ENCODE measurements at regions not wholly inside any gene's neighbourhood (a gene's known extent, or its start where the extent isn't known, plus 50 kb on each side); places are given as distances from the start of the nearest gene placed in this dataset.

GRCh38 chr2:220842901-220843665 is 729.0 kb downstream of the EPHA4 start:
- no peak for DNase-seq (ENCODE audit: low spot score)

- DNase-seq (ENCODE audit: low spot score): no peak
These were observed 726.3 kb downstream of the EPHA4 start for GRCh38 chr2:220845766-220846273.

GRCh38 chr2:220847006-220847405 is 725.1 kb downstream of the EPHA4 start:
- no peak for DNase-seq (ENCODE audit: low spot score)

- DNase-seq (ENCODE audit: low spot score): no peak
These were observed 724.5 kb downstream of the EPHA4 start for GRCh38 chr2:220847589-220847988.

- no peak for DNase-seq (ENCODE audit: low spot score)
These were observed 722.7 kb downstream of the EPHA4 start for GRCh38 chr2:220849433-220849832.

- no peak for DNase-seq (ENCODE audit: low spot score)
These were observed 722.0 kb downstream of the EPHA4 start for GRCh38 chr2:220850116-220850515.

GRCh38 chr2:220855296-220855695 is 716.8 kb downstream of the EPHA4 start:
- no peak for DNase-seq (ENCODE audit: low spot score)

DNA sequence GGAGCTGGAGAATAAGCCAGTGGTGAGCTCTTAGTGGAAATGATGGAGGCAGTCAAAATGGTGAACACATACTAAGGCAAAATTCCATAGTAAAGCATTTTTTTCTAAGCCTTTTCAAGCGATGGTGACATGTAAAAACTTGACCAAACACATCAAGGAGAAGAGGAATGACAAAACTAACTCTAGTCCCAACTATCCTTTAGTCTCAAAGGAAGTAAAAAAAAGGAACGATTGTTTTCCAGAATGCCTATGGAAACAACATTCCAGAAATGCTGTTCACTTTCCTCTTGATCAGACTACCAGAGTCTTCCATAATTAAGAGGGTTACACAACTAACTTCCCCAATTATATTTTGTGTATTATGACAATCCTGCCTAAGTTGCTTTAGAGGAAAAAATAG is 715.6 kb downstream of the EPHA4 start:
- DNase-seq (ENCODE audit: low spot score): no peak

DNA sequence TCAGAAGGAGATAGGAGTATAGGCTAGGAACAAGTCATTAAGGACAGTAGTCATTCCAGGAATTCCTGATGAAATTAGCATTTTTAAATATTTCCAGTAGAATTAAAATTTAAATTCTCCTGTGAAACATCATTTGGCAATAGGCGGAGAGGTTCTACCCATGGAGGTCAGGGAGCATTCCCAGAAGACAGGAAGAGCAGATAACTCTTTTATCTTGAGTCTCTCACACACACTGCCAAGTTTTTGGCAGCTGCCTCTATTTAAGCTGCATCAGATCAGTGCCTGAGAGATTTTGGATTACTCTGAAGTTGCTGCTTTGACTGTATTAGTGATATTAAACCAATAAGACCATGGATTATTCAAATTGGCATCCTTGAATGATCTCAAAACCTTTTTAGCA is 714.7 kb downstream of the EPHA4 start:
- no peak for DNase-seq (ENCODE audit: low spot score)

DNA sequence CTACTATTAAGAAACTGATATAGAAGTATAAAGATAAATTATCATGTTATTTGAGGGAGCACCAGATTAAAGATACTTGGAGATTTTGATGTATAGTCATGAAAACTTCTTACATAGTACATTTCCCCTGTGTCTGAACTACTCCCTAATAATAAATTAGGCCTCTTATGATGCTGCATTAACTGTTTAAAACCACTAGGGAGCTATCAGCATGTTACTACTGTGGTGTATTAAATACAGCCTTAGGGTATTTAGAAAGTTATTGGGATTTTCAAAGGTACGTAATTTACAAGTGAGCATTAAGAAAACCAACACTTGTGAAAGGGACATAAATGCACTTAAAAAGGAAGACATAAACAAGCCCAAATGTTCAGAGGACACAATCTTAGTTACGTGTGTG is 714.0 kb downstream of the EPHA4 start:
- no peak for DNase-seq (ENCODE audit: low spot score)

- DNase-seq (ENCODE audit: low spot score): no peak
These were observed 700.2 kb downstream of the EPHA4 start for GRCh38 chr2:220871909-220872308.

GRCh38 chr2:220876080-220876824 is 695.9 kb downstream of the EPHA4 start:
- no peak for DNase-seq (ENCODE audit: low spot score)

- no peak for DNase-seq (ENCODE audit: low spot score)
These were observed 694.6 kb downstream of the EPHA4 start for GRCh38 chr2:220877491-220877890.

GRCh38 chr2:220877897-220878296 is 694.2 kb downstream of the EPHA4 start:
- DNase-seq (ENCODE audit: low spot score): no peak

DNA sequence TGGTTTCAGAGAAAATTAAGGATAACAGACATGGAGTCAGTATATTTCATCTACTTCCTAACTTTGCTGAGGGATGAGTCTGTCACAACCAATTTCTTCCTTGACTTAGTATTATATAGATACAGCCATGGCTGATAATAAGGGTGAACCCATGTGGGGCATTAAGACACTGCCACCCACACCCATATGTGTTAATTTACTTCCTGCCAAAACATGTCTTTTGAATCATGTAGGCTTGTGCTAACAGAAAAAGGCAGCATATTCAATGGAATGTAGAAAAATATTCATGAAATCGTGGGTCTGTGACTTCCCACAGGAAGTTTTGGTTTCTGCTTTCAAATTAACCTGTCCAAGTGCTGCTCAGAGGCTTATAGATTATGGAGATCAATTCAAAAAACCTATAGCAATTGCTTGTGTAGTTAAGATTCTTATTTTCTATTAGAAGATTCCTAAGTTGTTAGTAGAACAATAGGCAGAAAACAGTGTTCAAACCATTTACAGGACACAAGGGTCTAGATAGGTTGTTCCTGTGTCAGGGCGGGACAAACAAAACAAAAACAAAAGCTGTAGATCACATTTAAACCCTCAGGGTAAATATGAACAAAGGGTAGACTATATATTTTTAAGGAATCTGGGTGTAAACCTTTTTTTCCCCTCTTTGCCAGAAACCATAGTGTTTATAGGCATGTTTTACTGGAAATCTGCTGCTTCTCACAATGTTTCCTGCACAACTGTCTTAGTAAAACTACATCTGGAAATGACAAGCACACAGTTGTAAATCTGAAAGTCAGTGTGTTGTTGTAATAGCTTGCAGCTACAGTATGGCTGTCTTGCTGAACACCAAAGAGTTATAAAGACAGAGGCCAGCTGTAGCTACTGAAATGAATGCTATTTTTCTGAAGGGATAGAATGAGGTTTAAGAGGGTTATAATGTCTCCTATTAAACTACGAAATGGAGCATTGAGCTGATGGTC is 691.2 kb downstream of the EPHA4 start:
- no peak for DNase-seq (ENCODE audit: low spot score)

GRCh38 chr2:220882507-220882906 is 689.6 kb downstream of the EPHA4 start:
- no peak for DNase-seq (ENCODE audit: low spot score)

- DNase-seq (ENCODE audit: low spot score): no peak
These were observed 686.5 kb downstream of the EPHA4 start for GRCh38 chr2:220885593-220885992.

GRCh38 chr2:220887271-220887870 is 684.7 kb downstream of the EPHA4 start:
- DNase-seq (ENCODE audit: low spot score): no peak

GRCh38 chr2:220887876-220888275 is 684.2 kb downstream of the EPHA4 start:
- no peak for DNase-seq (ENCODE audit: low spot score)

- no peak for DNase-seq (ENCODE audit: low spot score)
These were observed 681.2 kb downstream of the EPHA4 start for GRCh38 chr2:220890931-220891330.

- DNase-seq (ENCODE audit: low spot score): no peak
These were observed 680.7 kb downstream of the EPHA4 start for GRCh38 chr2:220891405-220891804.

Measured in ureter (tissue), 1 donor.